CD4-positive, alpha-beta T cell (primary cell): ENCODE measurements at regions not wholly inside any gene's neighbourhood (a gene's known extent, or its start where the extent isn't known, plus 50 kb on each side); places are given as distances from the start of the nearest gene placed in this dataset.

Experiments
- ATAC-seq: fragments of 200-7000 bp; cut with Tn5 transposase; one replicate; pipeline ENCODE4 v1.10.0; 2022; ENCODE audit warnings: mild to moderate bottlenecking; ENCODE audit not compliant: poor library complexity
- CTCF ChIA-PET: fragments of 350-600 bp; sonication (Branson Sonifier 250); formaldehyde crosslinking; loops from one replicate; lab custom pipeline; 2021; ENCODE audit warnings: antibody characterized with exemption, inconsistent platforms; lab: Charles Lee
- POLR2A ChIA-PET: fragments of 350-600 bp; sonication (Branson Sonifier 250); formaldehyde crosslinking; loops from one replicate; lab custom pipeline; 2021; ENCODE audit warnings: antibody characterized with exemption, inconsistent platforms; lab: Charles Lee
- DNase-seq, 14 experiments: peaks; one replicate each; pipeline ENCODE4 v3.0.0-alpha.2; 2013 to 2020; ENCODE audit warnings: mixed read lengths in 2 of 14
- H3K27ac ChIP-seq, 2 donors: one replicate each; pipeline versions ENCODE4 v1.5.1 to v1.7.0; 2013; ENCODE audit warnings: low read length in 2 of 2, low read depth in 1 of 2, mild to moderate bottlenecking in 1 of 2
- H3K27me3 ChIP-seq, 2 experiments: 1 replicate in 1 of 2; 2 replicates in 1 of 2; pipeline versions ENCODE4 v1.6.1 to v1.7.0; 2013; ENCODE audit warnings: low read length in 2 of 2, control low read depth in 1 of 2, mild to moderate bottlenecking in 1 of 2, moderate library complexity in 1 of 2; ENCODE audit not compliant: insufficient read depth in 2 of 2, control insufficient read depth in 1 of 2
- H3K36me3 ChIP-seq: one replicate; pipeline ENCODE4 v1.6.1; 2013; ENCODE audit warnings: low read length, control low read depth; ENCODE audit not compliant: insufficient read depth
- H3K4me1 ChIP-seq: one replicate; pipeline ENCODE4 v1.6.1; 2013; ENCODE audit warnings: low read length, control low read depth; ENCODE audit not compliant: insufficient read depth
- H3K4me3 ChIP-seq: one replicate; pipeline ENCODE4 v1.5.1; 2013; ENCODE audit warnings: mild to moderate bottlenecking, low read length, moderate library complexity
- H3K9me3 ChIP-seq, 2 experiments: 1 replicate in 1 of 2; 2 replicates in 1 of 2; pipeline versions ENCODE4 v1.6.1 to v1.7.0; 2013; ENCODE audit warnings: low read length in 2 of 2, mild to moderate bottlenecking in 2 of 2, control low read depth in 1 of 2, moderate library complexity in 1 of 2; ENCODE audit not compliant: control insufficient read depth in 1 of 2, insufficient read depth in 1 of 2
- H3K27ac Mint-ChIP-seq: one replicate; pipeline ENCODE4 v1.8.0; 2020; ENCODE audit warnings: mixed read lengths
- H3K27me3 Mint-ChIP-seq: one replicate; pipeline ENCODE4 v1.8.0; 2021; ENCODE audit warnings: mixed read lengths
- H3K36me3 Mint-ChIP-seq: one replicate; pipeline ENCODE4 v1.8.0; 2021; ENCODE audit warnings: low read depth, mixed read lengths
- H3K4me1 Mint-ChIP-seq: one replicate; pipeline ENCODE4 v1.8.0; 2021; ENCODE audit warnings: low read depth, mixed read lengths
- H3K4me3 Mint-ChIP-seq: one replicate; pipeline ENCODE4 v1.8.0; 2020; ENCODE audit warnings: mild to moderate bottlenecking, mixed read lengths
- H3K9me3 Mint-ChIP-seq: one replicate; pipeline ENCODE4 v1.8.0; 2020; ENCODE audit warnings: mixed read lengths
- CTCF ChIP-seq: fragments of 200-600 bp; IDR thresholded peaks from one replicate; pipeline ENCODE4 v1.8.0; 2022; ENCODE audit warnings: antibody characterized with exemption, mild to moderate bottlenecking
- intact Hi-C, 2 experiments: fragments of 100-400 bp; cut with DNase I in 1 of 2; cut with micrococcal nuclease in 1 of 2; formaldehyde crosslinking; loops; one replicate each; pipeline versions ENCODE4 v1.15.1 to v1.9.0; 2023 to 2025; cut with DNase I, micrococcal nuclease

- H3K4me3 Mint-ChIP-seq, result no peak overlapping the region
- no peaks in the 10 kb centered on the region for H3K4me1 Mint-ChIP-seq
- H3K9me3 ChIP-seq, result no peaks in the 10 kb centered on the region
- no peaks in the 10 kb centered on the region for H3K36me3 Mint-ChIP-seq
- ChIA-PET CTCF (no interaction called here), POLR2A (no interaction called here)
- H3K4me1 ChIP-seq, result no peaks in the 10 kb centered on the region
- H3K4me3 ChIP-seq, result no peak overlapping the region
- H3K27ac Mint-ChIP-seq, result no peak overlapping the region
- no peak for TF ChIP-seq CTCF
- H3K9me3 Mint-ChIP-seq, result no peaks in the 10 kb centered on the region
- intact Hi-C loops, result no loop called here
- no peak for DNase-seq
- H3K27me3 Mint-ChIP-seq, result peaks cover 4% of the 10 kb centered on the region
- no peaks in the 10 kb centered on the region for H3K27me3 ChIP-seq
- H3K27ac ChIP-seq, result no peak overlapping the region
- ATAC-seq, result no peak
- no peaks in the 10 kb centered on the region for H3K36me3 ChIP-seq
Measured at GRCh38 chr9:86812616-86813015, 134.7 kb downstream of the GAS1 start.

GRCh38 chr9:86809759-86810367, 137.4 kb downstream of the GAS1 start:
- CTCF ChIA-PET, result no interaction called here
- no peak overlapping the region for H3K4me3 Mint-ChIP-seq
- no peaks in the 10 kb centered on the region for H3K4me1 Mint-ChIP-seq
- POLR2A ChIA-PET, result no interaction called here
- Histone ChIP-seq H3K27ac (no peak overlapping the region), H3K9me3 (no peaks in the 10 kb centered on the region), H3K4me3 (no peak overlapping the region), H3K4me1 (no peaks in the 10 kb centered on the region), H3K36me3 (no peaks in the 10 kb centered on the region), H3K27me3 (no peaks in the 10 kb centered on the region)
- ATAC-seq (no peak), DNase-seq (no peak)
- H3K9me3 Mint-ChIP-seq, result no peaks in the 10 kb centered on the region
- TF ChIP-seq CTCF, result no peak
- peaks cover 4% of the 10 kb centered on the region for H3K27me3 Mint-ChIP-seq
- intact Hi-C loops, result no loop called here
- no peak overlapping the region for H3K27ac Mint-ChIP-seq
- no peaks in the 10 kb centered on the region for H3K36me3 Mint-ChIP-seq

GRCh38 chr9:86809151-86809550, 138.2 kb downstream of the GAS1 start:
- CTCF ChIA-PET, result no interaction called here
- TF ChIP-seq CTCF, result no peak
- no peak overlapping the region for H3K4me3 ChIP-seq
- no peak overlapping the region for H3K4me3 Mint-ChIP-seq
- intact Hi-C loops, result no loop called here
- no peak for ATAC-seq
- H3K9me3 ChIP-seq, result no peaks in the 10 kb centered on the region
- H3K27ac ChIP-seq, result no peak overlapping the region
- H3K27me3 Mint-ChIP-seq, result peaks cover 3% of the 10 kb centered on the region
- no peaks in the 10 kb centered on the region for H3K9me3 Mint-ChIP-seq
- H3K27ac Mint-ChIP-seq, result no peak overlapping the region
- H3K27me3 ChIP-seq, result no peaks in the 10 kb centered on the region
- no peaks in the 10 kb centered on the region for H3K4me1 Mint-ChIP-seq
- no peaks in the 10 kb centered on the region for H3K36me3 Mint-ChIP-seq
- DNase-seq, result no peak
- no peaks in the 10 kb centered on the region for H3K36me3 ChIP-seq
- H3K4me1 ChIP-seq, result no peaks in the 10 kb centered on the region
- POLR2A ChIA-PET, result no interaction called here
